ENCODE measurements at regions not wholly inside any gene's neighbourhood (a gene's known extent, or its start where the extent isn't known, plus 50 kb on each side); places are given as distances from the start of the nearest gene placed in this dataset.
"Not testable (repeated sequence)": the region's sequence is repeated elsewhere in the genome, so short reads cannot be mapped to it uniquely, and the experiment has no call there.

GRCh38 chr3:20376665-20377217, 190.7 kb upstream of the SGO1 start:
- no peak for ATAC-seq

- ATAC-seq = peak; percentile 90 to 95
Observed at GRCh38 chr3:20375302-20375701, 189.3 kb upstream of the SGO1 start.

- ATAC-seq = not testable (repeated sequence)
Observed at GRCh38 chr3:20370273-20371063, 184.5 kb upstream of the SGO1 start.

- no peak for ATAC-seq
Observed at GRCh38 chr3:20361000-20361399, 175.0 kb upstream of the SGO1 start.

- no peak for ATAC-seq
Observed at GRCh38 chr3:20353286-20353685, 167.3 kb upstream of the SGO1 start.

- ATAC-seq = no peak
Observed at GRCh38 chr3:20352546-20353179, 166.7 kb upstream of the SGO1 start.

- no peak for ATAC-seq
Observed at GRCh38 chr3:20350449-20350848, 164.4 kb upstream of the SGO1 start.

GRCh38 chr3:20346916-20347315, 160.9 kb upstream of the SGO1 start:
- ATAC-seq = no peak

GRCh38 chr3:20346369-20346768, 160.4 kb upstream of the SGO1 start:
- no peak for ATAC-seq

GRCh38 chr3:20344400-20344959, 158.5 kb upstream of the SGO1 start:
- ATAC-seq = peak; percentile 17 to 27

GRCh38 chr3:20343790-20344189, 157.8 kb upstream of the SGO1 start:
- no peak for ATAC-seq

- ATAC-seq = peak; percentile 67 to 76
Observed at GRCh38 chr3:20340324-20340928, 154.4 kb upstream of the SGO1 start.

- ATAC-seq = no peak
Observed at GRCh38 chr3:20336572-20336971, 150.6 kb upstream of the SGO1 start.

GRCh38 chr3:20334842-20335241, 148.8 kb upstream of the SGO1 start:
- ATAC-seq = no peak

GRCh38 chr3:20327889-20328288, 141.9 kb upstream of the SGO1 start:
- no peak for ATAC-seq

- no peak for ATAC-seq
Observed at GRCh38 chr3:20326541-20326940, 140.5 kb upstream of the SGO1 start.

- ATAC-seq = no peak
Observed at GRCh38 chr3:20325563-20325962, 139.6 kb upstream of the SGO1 start.

GRCh38 chr3:20324664-20325478, 138.9 kb upstream of the SGO1 start:
- no peak for ATAC-seq

- no peak for ATAC-seq
Observed at GRCh38 chr3:20323307-20323927, 137.4 kb upstream of the SGO1 start.

- no peak for ATAC-seq
Observed at GRCh38 chr3:20322085-20322484, 136.1 kb upstream of the SGO1 start.

GRCh38 chr3:20321391-20322047, 135.5 kb upstream of the SGO1 start:
- no peak for ATAC-seq

Data from activated CD4-positive, CD25-positive, alpha-beta regulatory T cell treated with anti-CD3 and anti-CD28 coated beads, Interleukin-2, amount 50 U/mL, for 24 hours (primary cell).